Skeletal muscle tissue (tissue), 3 donors: ENCODE measurements at regions not wholly inside any gene's neighbourhood (a gene's known extent, or its start where the extent isn't known, plus 50 kb on each side); places are given as distances from the start of the nearest gene placed in this dataset.

Experiments
- H3K27ac ChIP-seq: one replicate; pipeline ENCODE4 v1.7.0; 2013; ENCODE audit warnings: mild to moderate bottlenecking, low read depth, low read length, inconsistent platforms
- H3K27me3 ChIP-seq, 3 donors: one replicate each; pipeline ENCODE4 v1.7.0; 2013; ENCODE audit warnings: low read length in 3 of 3; ENCODE audit not compliant: control insufficient read depth in 3 of 3, insufficient read depth in 3 of 3
- H3K36me3 ChIP-seq, 3 donors: one replicate each; pipeline ENCODE4 v1.7.0; 2013; ENCODE audit warnings: low read length in 3 of 3; ENCODE audit not compliant: control insufficient read depth in 3 of 3, insufficient read depth in 3 of 3
- H3K4me1 ChIP-seq, 3 donors: one replicate each; pipeline ENCODE4 v1.7.0; 2013; ENCODE audit warnings: low read length in 3 of 3, mild to moderate bottlenecking in 3 of 3; ENCODE audit not compliant: control insufficient read depth in 3 of 3, insufficient read depth in 3 of 3
- H3K4me3 ChIP-seq, 3 donors: one replicate each; pipeline ENCODE4 v1.7.0; 2013; ENCODE audit warnings: low read length in 3 of 3
- H3K9ac ChIP-seq, 3 donors: one replicate each; pipeline ENCODE4 v1.7.0; 2013; ENCODE audit warnings: low read length in 3 of 3, mild to moderate bottlenecking in 3 of 3, moderate library complexity in 2 of 3, low read depth in 1 of 3
- H3K9me3 ChIP-seq, 3 donors: one replicate each; pipeline ENCODE4 v1.7.0; 2013; ENCODE audit warnings: low read length in 3 of 3; ENCODE audit not compliant: control insufficient read depth in 3 of 3
- donor health status: Osteomylitis.

DNA sequence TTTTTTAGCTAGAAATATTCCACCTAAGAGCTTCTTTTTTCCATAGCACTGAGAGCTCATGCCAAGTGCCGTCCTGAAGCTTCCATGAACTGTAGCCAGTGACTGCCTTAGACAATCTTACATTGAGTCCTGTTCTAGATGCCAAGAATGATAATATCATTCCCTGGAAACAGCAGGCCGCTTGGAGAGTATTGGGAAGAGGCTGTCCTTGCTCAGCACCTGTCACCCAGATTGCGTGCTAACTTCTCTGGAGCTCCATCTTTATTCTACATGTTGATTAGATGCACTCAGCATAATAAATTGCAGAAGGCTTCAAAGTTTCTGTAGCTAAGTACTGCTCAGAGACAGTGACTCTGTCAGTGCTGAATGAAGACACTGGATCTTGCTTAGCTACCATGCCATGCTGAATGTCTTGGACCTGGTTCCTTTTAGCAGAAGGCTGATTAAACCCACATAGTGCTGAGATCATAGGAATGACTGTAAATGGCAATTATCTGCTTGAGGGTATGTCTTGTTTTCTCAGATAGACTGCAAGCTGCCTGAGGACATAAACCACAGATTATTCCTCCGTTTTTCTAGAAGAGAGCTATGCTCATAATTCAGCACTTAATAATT, 83.1 kb upstream of the IRF2BP2 start:
- no peaks in the 10 kb centered on the region for H3K27me3 ChIP-seq
- H3K4me1 ChIP-seq, result peaks cover 5 to 9% (median 5%) of the 10 kb centered on the region in 3 donors
- H3K9me3 ChIP-seq, result no peaks in the 10 kb centered on the region
- no peaks in the 10 kb centered on the region for H3K36me3 ChIP-seq
- H3K27ac ChIP-seq, result no peak overlapping the region
- H3K9ac ChIP-seq, result no peak overlapping the region
- no peak overlapping the region for H3K4me3 ChIP-seq

DNA sequence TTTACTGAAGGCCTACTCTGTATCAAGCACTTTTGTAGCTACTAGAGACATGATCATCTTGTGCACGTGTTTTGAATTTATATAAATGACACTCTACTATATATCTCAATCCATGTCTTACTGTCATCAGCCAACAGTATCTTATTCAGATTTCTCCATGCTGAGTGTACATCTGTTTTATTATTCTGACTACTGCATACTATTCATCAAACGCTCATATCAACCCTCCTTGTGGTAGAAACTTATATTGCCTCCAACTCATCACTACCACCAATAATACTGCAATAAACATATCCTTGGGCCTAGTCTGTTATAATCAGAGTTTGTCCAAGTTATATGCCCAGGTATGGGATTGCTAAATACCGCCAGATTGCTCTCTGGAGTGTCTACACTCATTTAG, 81.6 kb upstream of the IRF2BP2 start:
- no peaks in the 10 kb centered on the region for H3K9me3 ChIP-seq

DNA sequence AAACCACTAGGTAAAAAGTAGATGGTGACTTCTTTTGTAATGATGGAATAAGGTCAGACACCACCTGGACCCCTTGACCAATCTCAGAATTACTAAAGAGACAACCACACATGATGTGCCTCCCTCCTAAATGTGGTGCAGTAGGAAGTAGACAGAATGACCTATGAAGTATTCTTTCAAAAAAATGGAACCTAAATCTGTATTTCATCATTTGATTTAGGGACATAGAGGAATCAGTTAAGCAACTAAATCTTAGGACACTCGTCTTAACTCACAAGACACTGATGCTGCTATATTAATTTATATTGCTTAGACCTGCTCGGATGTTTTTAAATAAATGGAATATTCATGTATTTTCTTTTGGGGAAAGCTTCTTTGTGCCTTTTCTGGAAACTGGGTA, 80.9 kb upstream of the IRF2BP2 start:
- H3K27me3 ChIP-seq, result no peaks in the 10 kb centered on the region
- H3K4me3 ChIP-seq, result no peak overlapping the region
- H3K36me3 ChIP-seq, result no peaks in the 10 kb centered on the region
- no peak overlapping the region for H3K9ac ChIP-seq
- peaks cover 5 to 9% (median 5%) of the 10 kb centered on the region in 3 donors for H3K4me1 ChIP-seq
- H3K27ac ChIP-seq, result no peak overlapping the region
- H3K9me3 ChIP-seq, result no peaks in the 10 kb centered on the region

More for the DNA sequence above, 81.6 kb upstream of the IRF2BP2 start:
- Histone ChIP-seq H3K36me3 (no peaks in the 10 kb centered on the region), H3K4me1 (peaks cover 5 to 9% (median 5%) of the 10 kb centered on the region in 3 donors), H3K27me3 (no peaks in the 10 kb centered on the region), H3K27ac (no peak overlapping the region), H3K4me3 (no peak overlapping the region), H3K9ac (no peak overlapping the region)

DNA sequence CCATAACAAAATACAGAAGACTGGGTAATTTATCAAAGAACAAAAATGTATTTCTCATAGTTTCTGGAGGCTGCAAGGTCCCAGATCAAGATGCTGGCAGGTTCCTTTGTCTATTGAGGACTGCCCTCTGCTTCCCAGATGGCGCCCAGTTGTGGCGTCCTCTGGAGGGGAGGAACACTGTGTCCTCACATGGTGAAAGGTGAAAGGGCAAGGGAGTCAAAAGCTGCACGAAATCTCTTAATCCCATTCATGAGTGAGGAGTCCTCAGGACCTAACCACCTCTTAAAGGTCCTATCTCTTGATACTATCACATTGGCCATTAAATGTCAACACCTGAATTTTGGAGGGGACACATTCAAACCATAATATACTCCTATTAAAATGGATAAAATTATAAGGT, 79.3 kb upstream of the IRF2BP2 start:
- no peak overlapping the region for H3K27ac ChIP-seq

DNA sequence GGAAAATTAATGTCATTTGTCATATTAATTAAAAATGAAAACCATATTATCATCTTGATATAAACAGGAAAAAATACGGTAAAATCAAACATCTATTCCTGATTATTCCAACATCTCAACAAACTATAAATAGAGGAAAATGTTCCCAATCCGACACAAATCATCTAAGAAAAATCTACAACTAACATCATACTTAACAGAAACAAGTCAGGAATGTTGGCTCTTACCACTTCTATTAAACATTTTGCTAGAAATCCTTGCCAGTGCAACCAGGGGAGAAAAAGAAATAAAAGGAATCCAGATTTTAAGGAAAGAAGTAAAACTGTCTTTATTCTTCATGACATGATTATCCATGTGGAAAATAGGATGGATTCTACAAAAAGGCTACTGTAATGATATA, 77.0 kb upstream of the IRF2BP2 start:
- Histone ChIP-seq H3K9ac (no peak overlapping the region), H3K9me3 (no peaks in the 10 kb centered on the region), H3K27me3 (no peaks in the 10 kb centered on the region), H3K4me3 (no peak overlapping the region), H3K27ac (no peak overlapping the region), H3K36me3 (no peaks in the 10 kb centered on the region), H3K4me1 (peaks cover 5 to 10% (median 7%) of the 10 kb centered on the region in 3 donors)

More for the DNA sequence above, 79.3 kb upstream of the IRF2BP2 start:
- Histone ChIP-seq H3K9me3 (no peaks in the 10 kb centered on the region), H3K9ac (no peak overlapping the region), H3K4me1 (peaks cover 7 to 12% (median 10%) of the 10 kb centered on the region in 3 donors), H3K27me3 (no peaks in the 10 kb centered on the region), H3K4me3 (no peak overlapping the region), H3K36me3 (no peaks in the 10 kb centered on the region)

DNA sequence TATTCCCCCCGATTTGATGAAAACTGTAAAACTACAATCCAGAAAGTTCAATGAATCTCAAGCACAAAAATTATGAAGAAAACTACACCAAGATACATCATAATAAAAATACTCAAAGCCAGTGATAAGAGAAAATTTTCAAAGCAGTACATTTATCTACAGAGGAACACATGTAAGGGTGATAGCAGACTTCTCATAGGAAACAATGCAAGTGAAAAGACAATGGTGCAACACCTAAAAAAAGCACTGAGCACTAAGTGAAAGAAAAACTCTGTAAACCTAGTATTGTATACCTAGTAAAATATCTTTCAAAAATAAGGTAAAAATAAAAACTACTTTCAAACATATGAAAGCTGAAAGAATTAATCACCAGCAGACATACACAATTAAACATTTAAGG, 76.1 kb upstream of the IRF2BP2 start:
- H3K27me3 ChIP-seq, result no peaks in the 10 kb centered on the region
- H3K4me3 ChIP-seq, result no peak overlapping the region
- H3K9me3 ChIP-seq, result no peaks in the 10 kb centered on the region
- no peaks in the 10 kb centered on the region for H3K36me3 ChIP-seq
- no peak overlapping the region for H3K9ac ChIP-seq
- H3K4me1 ChIP-seq, result peaks cover 5 to 10% (median 7%) of the 10 kb centered on the region in 3 donors
- no peak overlapping the region for H3K27ac ChIP-seq

DNA sequence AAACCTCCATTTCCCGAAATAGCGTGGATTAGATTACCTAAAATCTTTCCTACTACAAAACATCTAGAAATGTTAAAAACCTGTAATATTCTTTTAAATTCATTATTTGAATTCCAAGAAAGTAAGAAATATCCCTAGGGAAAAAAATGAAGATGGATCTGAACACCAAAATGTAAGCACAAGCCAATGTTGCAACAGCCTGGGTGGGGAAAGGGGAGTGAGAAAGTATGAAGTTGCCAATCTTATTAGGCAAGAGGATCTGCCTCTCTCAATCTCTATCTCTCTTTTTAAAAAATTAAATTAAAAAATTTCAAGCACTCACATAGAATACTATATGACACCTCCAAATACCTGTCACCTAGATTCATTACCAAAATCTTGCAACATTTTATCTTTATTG, 74.9 kb upstream of the IRF2BP2 start:
- H3K27me3 ChIP-seq, result no peaks in the 10 kb centered on the region
- H3K27ac ChIP-seq, result no peak overlapping the region
- no peaks in the 10 kb centered on the region for H3K9me3 ChIP-seq
- peaks cover 5 to 10% (median 7%) of the 10 kb centered on the region in 3 donors for H3K4me1 ChIP-seq
- H3K9ac ChIP-seq, result no peak overlapping the region
- H3K4me3 ChIP-seq, result no peak overlapping the region
- no peaks in the 10 kb centered on the region for H3K36me3 ChIP-seq

DNA sequence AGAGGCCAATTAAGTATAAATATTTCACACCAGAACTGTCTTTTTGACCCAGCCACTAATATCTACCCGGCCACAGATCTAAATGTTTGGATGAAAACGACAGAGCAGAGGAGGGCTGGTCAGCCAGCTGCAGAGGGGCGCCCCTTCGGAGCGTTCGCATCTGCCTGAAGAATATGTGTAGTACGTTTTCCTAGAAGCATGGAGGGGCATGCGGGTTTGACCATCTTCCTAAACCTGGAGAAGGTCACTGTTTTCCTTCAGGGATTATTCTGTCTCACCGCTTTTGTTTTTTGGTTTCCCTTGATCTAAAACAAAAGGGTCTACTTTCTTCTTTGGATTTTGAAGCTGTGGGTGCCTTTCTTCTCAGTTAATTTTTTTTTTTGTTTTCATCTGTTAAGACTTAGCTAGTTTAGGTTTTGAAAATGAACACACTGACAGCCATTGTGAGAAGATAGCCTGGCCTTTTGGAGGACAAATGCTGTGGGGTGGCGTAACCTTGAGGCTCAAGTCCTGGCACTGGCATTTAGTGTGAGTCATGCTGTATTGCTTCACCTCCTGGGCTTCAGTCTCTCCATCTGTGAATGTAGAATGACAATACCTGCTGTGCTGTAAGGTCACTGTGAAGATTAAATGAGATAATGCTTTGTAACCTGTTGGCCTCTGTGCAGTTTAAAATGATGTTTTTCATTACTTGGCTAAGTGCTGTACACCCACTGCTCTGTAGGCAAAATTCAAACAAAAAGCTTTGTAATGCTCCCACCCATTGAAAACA, 74.1 kb upstream of the IRF2BP2 start:
- H3K27me3 ChIP-seq, result no peaks in the 10 kb centered on the region
- peaks cover 5 to 10% (median 7%) of the 10 kb centered on the region in 3 donors for H3K4me1 ChIP-seq
- H3K36me3 ChIP-seq, result no peaks in the 10 kb centered on the region
- peak overlapping the region; percentile 61 for H3K27ac ChIP-seq
- no peaks in the 10 kb centered on the region for H3K9me3 ChIP-seq
- H3K4me3 ChIP-seq, result no peak overlapping the region
- H3K9ac ChIP-seq, result peak overlapping the region in 1 of 3 donors; percentile 21

DNA sequence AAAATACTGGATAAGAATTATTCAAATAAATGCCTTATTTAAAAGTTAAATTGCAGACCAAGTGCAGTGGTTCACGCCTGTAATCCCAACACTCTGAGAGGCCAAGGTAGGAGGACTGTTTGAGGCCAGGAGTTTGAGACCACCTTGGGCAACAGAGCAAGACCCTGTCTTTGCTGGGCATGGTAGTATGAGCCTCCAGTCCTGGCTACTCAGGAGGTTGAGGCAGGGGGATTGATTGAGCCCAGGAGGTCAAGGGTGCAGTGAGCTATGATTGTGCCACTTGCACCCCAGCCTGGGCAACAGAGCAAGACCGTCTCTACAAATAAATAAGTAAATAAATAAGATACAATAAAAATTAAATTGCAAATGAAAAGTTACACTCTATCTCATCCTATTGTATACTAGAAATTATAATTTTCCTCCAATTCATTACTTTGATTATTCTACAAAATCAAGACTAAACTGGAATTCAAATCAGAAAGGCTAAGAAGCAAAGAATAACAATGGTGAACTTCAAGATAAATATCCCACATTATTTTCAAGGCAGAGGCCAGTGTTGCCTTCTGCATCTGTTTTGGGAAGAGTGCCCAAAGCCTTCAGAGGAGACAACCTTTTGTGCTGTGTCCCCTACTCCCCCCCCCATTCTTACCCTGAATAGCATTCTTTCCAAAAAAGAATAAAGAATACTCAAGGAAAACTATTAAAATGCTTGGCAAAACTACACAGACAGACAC, 73.3 kb upstream of the IRF2BP2 start:
- H3K27ac ChIP-seq, result peak overlapping the region; percentile 61
- peaks cover 5 to 10% (median 7%) of the 10 kb centered on the region in 3 donors for H3K4me1 ChIP-seq
- H3K4me3 ChIP-seq, result no peak overlapping the region
- no peaks in the 10 kb centered on the region for H3K9me3 ChIP-seq
- H3K9ac ChIP-seq, result peak overlapping the region in 1 of 3 donors; percentile 21
- no peaks in the 10 kb centered on the region for H3K27me3 ChIP-seq
- H3K36me3 ChIP-seq, result no peaks in the 10 kb centered on the region

DNA sequence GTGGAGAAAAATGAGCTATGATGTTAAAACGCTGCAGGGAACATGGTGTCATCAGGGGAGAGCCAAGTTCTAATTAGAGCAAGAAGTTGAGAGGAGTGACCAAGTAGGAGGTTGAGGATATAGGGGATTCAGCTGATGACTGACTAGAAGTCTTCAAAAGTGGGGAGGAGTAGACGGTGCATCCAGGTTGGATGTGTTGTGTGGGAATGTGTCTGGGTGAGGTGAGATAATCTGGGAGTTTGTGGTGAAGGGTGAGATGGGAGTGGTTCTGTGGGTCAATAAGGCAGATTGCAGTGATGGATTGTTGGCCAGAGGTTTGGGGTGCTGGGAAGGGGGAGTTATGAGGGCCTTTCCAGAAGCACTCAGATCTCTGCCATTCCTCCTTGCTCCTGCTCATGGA, 72.0 kb upstream of the IRF2BP2 start:
- H3K27me3 ChIP-seq, result no peaks in the 10 kb centered on the region
- H3K36me3 ChIP-seq, result no peaks in the 10 kb centered on the region

More for the DNA sequence above, 72.0 kb upstream of the IRF2BP2 start:
- Histone ChIP-seq H3K4me1 (peaks cover 5 to 10% (median 7%) of the 10 kb centered on the region in 3 donors), H3K4me3 (no peak overlapping the region), H3K9me3 (no peaks in the 10 kb centered on the region), H3K27ac (no peak overlapping the region), H3K9ac (no peak overlapping the region)
